ENCODE measurements at regions not wholly inside any gene's neighbourhood (a gene's known extent, or its start where the extent isn't known, plus 50 kb on each side); places are given as distances from the start of the nearest gene placed in this dataset.

DNA sequence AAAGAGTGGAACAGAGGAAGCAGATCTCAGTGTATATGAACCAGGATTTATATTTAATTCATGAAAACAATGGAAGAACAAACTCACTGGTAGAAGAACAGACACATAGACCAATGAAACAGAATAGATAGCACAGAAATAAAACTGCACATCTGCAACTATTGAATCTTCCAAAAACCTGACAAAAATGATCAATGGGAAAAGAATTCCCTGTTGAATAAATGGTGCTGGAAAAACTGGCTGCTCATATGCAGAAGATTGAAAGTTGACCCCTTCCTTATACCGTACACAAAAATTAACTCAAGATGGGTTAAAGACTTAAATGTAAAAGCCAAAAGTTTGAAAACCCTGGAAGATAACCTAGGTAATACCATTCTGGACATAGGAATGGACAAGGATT lies 391.0 kb downstream of the MAGEB5 start:
- DNase-seq: no peak
- WGBS, 3 donors: 82 to 93% (median 86%) methylated on average over 1 of the region's 1 CpG

DNA sequence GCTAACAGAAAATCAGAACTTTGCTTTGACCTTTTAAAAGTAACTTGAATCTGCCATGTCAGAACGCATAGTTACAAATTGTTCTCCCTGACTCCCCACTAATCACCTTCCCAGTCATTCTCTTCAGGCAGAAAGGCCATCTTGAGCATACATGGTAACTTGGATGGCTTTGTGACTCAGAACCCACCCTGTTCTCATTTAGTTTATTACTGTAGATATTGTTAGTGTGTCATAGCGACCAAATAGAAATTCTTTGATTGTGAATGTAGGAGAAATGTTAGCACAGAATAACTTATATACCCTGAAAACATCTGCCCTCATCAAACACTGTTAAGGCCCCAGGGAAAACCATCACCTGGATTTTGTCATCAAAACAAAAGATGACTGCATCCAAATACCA lies 382.0 kb downstream of the MAGEB5 start:
- H3K27me3 ChIP-seq (ENCODE audit: control insufficient read depth in 3 of 3, insufficient read depth in 3 of 3, low read length in 3 of 3): no peaks in the 10 kb centered on the region
- DNase-seq (no peak), FAIRE-seq (no peak)
- no peaks in the 10 kb centered on the region for H3K4me1 ChIP-seq (ENCODE audit: control insufficient read depth in 3 of 3, insufficient read depth in 2 of 3, low read depth in 1 of 3, low read length in 2 of 3)
- H3K9me3 ChIP-seq (ENCODE audit: control insufficient read depth in 2 of 2, insufficient read depth in 1 of 2, low read depth in 1 of 2, low read length in 1 of 2): no peaks in the 10 kb centered on the region
- no peaks in the 10 kb centered on the region for H3K36me3 ChIP-seq (ENCODE audit: control insufficient read depth in 3 of 3, insufficient read depth in 2 of 3, low read depth in 1 of 3, low read length in 3 of 3)
- no peak overlapping the region for H3K27ac ChIP-seq (ENCODE audit: low read depth in 1 of 3, low read length in 2 of 3)
- 29 to 60% (median 55%) methylated on average over 2 of the region's 2 CpGs for WGBS, 3 donors
- H3K4me3 ChIP-seq (ENCODE audit: low read depth in 1 of 3, low read length in 3 of 3): no peak overlapping the region

More for the DNA sequence above, 391.0 kb downstream of the MAGEB5 start:
- no peak overlapping the region for H3K4me3 ChIP-seq (ENCODE audit: low read depth in 1 of 3, low read length in 3 of 3)
- no peaks in the 10 kb centered on the region for H3K4me1 ChIP-seq (ENCODE audit: control insufficient read depth in 3 of 3, insufficient read depth in 2 of 3, low read depth in 1 of 3, low read length in 2 of 3)
- no peaks in the 10 kb centered on the region for H3K36me3 ChIP-seq (ENCODE audit: control insufficient read depth in 3 of 3, insufficient read depth in 2 of 3, low read depth in 1 of 3, low read length in 3 of 3)
- H3K27ac ChIP-seq (ENCODE audit: low read depth in 1 of 3, low read length in 2 of 3): no peak overlapping the region
- no peaks in the 10 kb centered on the region for H3K27me3 ChIP-seq (ENCODE audit: control insufficient read depth in 3 of 3, insufficient read depth in 3 of 3, low read length in 3 of 3)
- FAIRE-seq: no peak
- H3K9me3 ChIP-seq (ENCODE audit: control insufficient read depth in 2 of 2, insufficient read depth in 1 of 2, low read depth in 1 of 2, low read length in 1 of 2): no peaks in the 10 kb centered on the region

DNA sequence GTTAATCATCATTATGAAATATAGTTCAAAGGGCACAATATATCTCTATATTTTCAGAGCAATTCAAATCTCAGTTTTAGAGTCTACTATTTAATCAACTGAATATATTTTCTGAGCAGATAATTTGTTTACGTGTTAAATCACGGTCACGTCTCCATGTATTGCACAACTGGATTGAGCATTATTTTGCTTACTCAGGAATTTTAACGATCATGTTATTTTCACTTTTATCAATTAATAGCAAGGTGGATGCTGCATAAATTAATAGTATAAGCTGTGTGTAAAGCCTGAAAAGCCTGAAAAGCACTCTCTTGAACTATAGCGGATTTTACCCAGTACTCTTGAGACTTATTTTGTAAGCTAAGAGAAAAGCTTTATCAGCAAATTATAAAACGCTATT lies 374.9 kb downstream of the MAGEB5 start:
- Histone ChIP-seq H3K4me1 (ENCODE audit: control insufficient read depth in 3 of 3, insufficient read depth in 2 of 3, low read depth in 1 of 3, low read length in 2 of 3) (no peaks in the 10 kb centered on the region), H3K27me3 (ENCODE audit: control insufficient read depth in 3 of 3, insufficient read depth in 3 of 3, low read length in 3 of 3) (no peaks in the 10 kb centered on the region), H3K27ac (ENCODE audit: low read depth in 1 of 3, low read length in 2 of 3) (no peak overlapping the region), H3K36me3 (ENCODE audit: control insufficient read depth in 3 of 3, insufficient read depth in 2 of 3, low read depth in 1 of 3, low read length in 3 of 3) (no peaks in the 10 kb centered on the region), H3K9me3 (ENCODE audit: control insufficient read depth in 2 of 2, insufficient read depth in 1 of 2, low read depth in 1 of 2, low read length in 1 of 2) (no peaks in the 10 kb centered on the region), H3K4me3 (ENCODE audit: low read depth in 1 of 3, low read length in 3 of 3) (no peak overlapping the region)
- DNase-seq: no peak
- WGBS, 3 donors: 60 to 69% (median 62%) methylated on average over 6 of the region's 6 CpGs
- FAIRE-seq: no peak

DNA sequence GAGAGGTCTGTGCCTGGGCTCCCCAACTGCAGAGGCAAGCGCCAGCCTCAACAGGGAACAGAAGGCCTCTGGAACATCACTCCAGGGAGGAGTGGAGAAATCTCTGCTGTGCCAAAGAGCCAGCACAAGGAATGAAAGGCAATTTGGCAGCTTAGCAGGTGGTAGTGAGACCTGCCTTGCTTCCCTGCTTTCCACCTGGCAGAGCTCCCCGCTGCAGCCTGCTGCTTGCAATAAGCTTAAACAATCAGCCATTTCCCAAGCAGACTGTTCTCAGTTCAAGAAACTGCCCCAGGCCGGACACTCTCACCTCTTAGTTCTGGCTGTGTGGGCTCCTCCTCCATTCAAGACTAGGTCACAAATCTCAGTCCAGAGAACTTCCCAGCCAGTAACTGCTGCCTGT lies 370.6 kb downstream of the MAGEB5 start:
- H3K36me3 ChIP-seq (ENCODE audit: control insufficient read depth in 3 of 3, insufficient read depth in 2 of 3, low read depth in 1 of 3, low read length in 3 of 3): no peaks in the 10 kb centered on the region
- DNase-seq (no peak), FAIRE-seq (no peak)
- WGBS, 3 donors: 71 to 81% (median 79%) methylated on average over 3 of the region's 3 CpGs
- H3K27me3 ChIP-seq (ENCODE audit: control insufficient read depth in 3 of 3, insufficient read depth in 3 of 3, low read length in 3 of 3): no peaks in the 10 kb centered on the region
- H3K4me1 ChIP-seq (ENCODE audit: control insufficient read depth in 3 of 3, insufficient read depth in 2 of 3, low read depth in 1 of 3, low read length in 2 of 3): no peaks in the 10 kb centered on the region
- H3K9me3 ChIP-seq (ENCODE audit: control insufficient read depth in 2 of 2, insufficient read depth in 1 of 2, low read depth in 1 of 2, low read length in 1 of 2): no peaks in the 10 kb centered on the region
- no peak overlapping the region for H3K27ac ChIP-seq (ENCODE audit: low read depth in 1 of 3, low read length in 2 of 3)
- H3K4me3 ChIP-seq (ENCODE audit: low read depth in 1 of 3, low read length in 3 of 3): no peak overlapping the region

DNA sequence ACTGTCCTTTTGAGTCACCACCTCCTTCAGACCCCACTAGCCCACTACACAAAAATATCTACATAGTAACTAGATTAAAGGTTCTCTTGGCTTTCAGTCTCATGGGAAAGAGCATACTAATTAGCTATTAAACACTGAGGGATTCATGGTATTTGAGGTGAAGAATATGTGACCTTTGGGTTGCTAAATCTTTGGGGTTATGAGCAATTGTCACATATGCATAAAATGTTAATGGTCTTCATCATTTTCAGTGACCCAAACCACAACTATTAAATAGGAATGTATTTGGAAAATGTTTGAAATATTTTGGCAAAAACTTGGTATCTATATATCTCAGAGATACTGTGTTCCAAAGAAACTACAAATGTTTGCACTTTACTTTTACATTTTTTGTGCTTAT lies 365.1 kb downstream of the MAGEB5 start:
- H3K27me3 ChIP-seq (ENCODE audit: control insufficient read depth in 3 of 3, insufficient read depth in 3 of 3, low read length in 3 of 3): no peaks in the 10 kb centered on the region
- H3K36me3 ChIP-seq (ENCODE audit: control insufficient read depth in 3 of 3, insufficient read depth in 2 of 3, low read depth in 1 of 3, low read length in 3 of 3): no peaks in the 10 kb centered on the region
- H3K4me1 ChIP-seq (ENCODE audit: control insufficient read depth in 3 of 3, insufficient read depth in 2 of 3, low read depth in 1 of 3, low read length in 2 of 3): no peaks in the 10 kb centered on the region
- no peak overlapping the region for H3K4me3 ChIP-seq (ENCODE audit: low read depth in 1 of 3, low read length in 3 of 3)
- no peak for FAIRE-seq
- DNase-seq: no peak
- H3K27ac ChIP-seq (ENCODE audit: low read depth in 1 of 3, low read length in 2 of 3): no peak overlapping the region
- H3K9me3 ChIP-seq (ENCODE audit: control insufficient read depth in 2 of 2, insufficient read depth in 1 of 2, low read depth in 1 of 2, low read length in 1 of 2): no peaks in the 10 kb centered on the region

DNA sequence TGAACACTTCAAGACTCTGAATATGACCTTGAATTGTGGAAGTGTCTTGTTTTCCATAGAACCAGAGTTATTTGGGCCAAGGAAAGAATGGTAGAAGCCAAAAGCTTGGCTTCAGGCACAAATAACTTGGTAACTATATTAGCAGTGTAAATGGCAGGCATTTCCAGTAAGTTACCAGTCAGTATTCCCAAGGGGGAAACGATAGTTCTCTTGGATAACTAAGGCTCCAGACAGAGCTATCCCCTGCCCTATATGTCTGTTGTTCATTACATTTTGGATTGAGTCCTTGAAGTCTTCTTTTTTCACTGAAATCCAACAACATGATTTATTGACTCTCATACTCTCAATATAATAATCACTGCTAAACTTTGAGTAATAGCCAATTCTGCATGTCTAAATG lies 364.1 kb downstream of the MAGEB5 start:
- Histone ChIP-seq H3K4me1 (ENCODE audit: control insufficient read depth in 3 of 3, insufficient read depth in 2 of 3, low read depth in 1 of 3, low read length in 2 of 3) (no peaks in the 10 kb centered on the region), H3K27me3 (ENCODE audit: control insufficient read depth in 3 of 3, insufficient read depth in 3 of 3, low read length in 3 of 3) (no peaks in the 10 kb centered on the region), H3K36me3 (ENCODE audit: control insufficient read depth in 3 of 3, insufficient read depth in 2 of 3, low read depth in 1 of 3, low read length in 3 of 3) (no peaks in the 10 kb centered on the region), H3K9me3 (ENCODE audit: control insufficient read depth in 2 of 2, insufficient read depth in 1 of 2, low read depth in 1 of 2, low read length in 1 of 2) (no peaks in the 10 kb centered on the region), H3K27ac (ENCODE audit: low read depth in 1 of 3, low read length in 2 of 3) (no peak overlapping the region), H3K4me3 (ENCODE audit: low read depth in 1 of 3, low read length in 3 of 3) (no peak overlapping the region)
- DNase-seq (no peak), FAIRE-seq (no peak)
- 0 to 43% (median 35%) methylated on average over 1 of the region's 1 CpG for WGBS, 3 donors

DNA sequence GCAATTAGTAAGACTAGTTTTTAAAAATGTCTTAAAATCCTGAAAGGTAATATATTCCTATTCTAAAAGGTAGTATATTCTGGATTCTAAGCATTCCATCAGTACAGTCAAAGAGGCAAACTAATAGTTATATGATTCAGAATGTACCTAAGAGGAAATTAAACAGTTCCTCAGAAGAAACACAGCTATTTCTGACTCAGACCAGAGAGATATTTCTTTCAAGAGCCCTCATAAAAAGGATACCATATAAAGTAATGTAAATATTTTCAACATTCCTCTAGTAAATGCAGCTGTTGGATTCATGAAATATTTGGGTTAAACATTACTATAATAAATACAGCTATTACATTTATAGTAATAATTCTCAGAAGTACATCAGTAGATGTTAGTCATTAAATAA lies 358.3 kb downstream of the MAGEB5 start:
- Histone ChIP-seq H3K4me3 (ENCODE audit: low read depth in 1 of 3, low read length in 3 of 3) (no peak overlapping the region), H3K27ac (ENCODE audit: low read depth in 1 of 3, low read length in 2 of 3) (no peak overlapping the region), H3K4me1 (ENCODE audit: control insufficient read depth in 3 of 3, insufficient read depth in 2 of 3, low read depth in 1 of 3, low read length in 2 of 3) (no peaks in the 10 kb centered on the region), H3K36me3 (ENCODE audit: control insufficient read depth in 3 of 3, insufficient read depth in 2 of 3, low read depth in 1 of 3, low read length in 3 of 3) (no peaks in the 10 kb centered on the region), H3K27me3 (ENCODE audit: control insufficient read depth in 3 of 3, insufficient read depth in 3 of 3, low read length in 3 of 3) (no peaks in the 10 kb centered on the region), H3K9me3 (ENCODE audit: control insufficient read depth in 2 of 2, insufficient read depth in 1 of 2, low read depth in 1 of 2, low read length in 1 of 2) (no peaks in the 10 kb centered on the region)
- FAIRE-seq: no peak
- DNase-seq: no peak

DNA sequence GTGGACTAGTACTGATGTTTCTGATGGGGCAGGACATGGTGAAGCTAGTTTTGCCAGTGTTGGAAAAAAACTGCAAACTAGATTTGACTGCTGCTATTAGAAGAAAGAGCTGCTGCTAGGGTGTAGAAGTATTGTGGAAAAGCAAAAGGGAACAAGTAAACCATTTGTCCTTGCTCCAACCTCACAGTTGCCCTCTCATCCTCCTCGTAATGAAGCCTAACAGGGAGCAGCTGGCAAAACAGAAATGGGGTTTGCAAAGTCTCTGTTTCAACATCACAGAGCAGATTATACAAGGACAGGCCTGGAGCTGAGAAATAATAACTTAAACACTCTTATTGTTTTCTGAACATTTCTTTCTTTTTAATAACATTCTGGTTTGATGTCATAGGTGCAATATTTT lies 346.2 kb downstream of the MAGEB5 start:
- no peaks in the 10 kb centered on the region for H3K4me1 ChIP-seq (ENCODE audit: control insufficient read depth in 3 of 3, insufficient read depth in 2 of 3, low read depth in 1 of 3, low read length in 2 of 3)
- 8 to 52% (median 15%) methylated on average over 1 of the region's 1 CpG for WGBS, 3 donors
- no peaks in the 10 kb centered on the region for H3K36me3 ChIP-seq (ENCODE audit: control insufficient read depth in 3 of 3, insufficient read depth in 2 of 3, low read depth in 1 of 3, low read length in 3 of 3)
- H3K4me3 ChIP-seq (ENCODE audit: low read depth in 1 of 3, low read length in 3 of 3): no peak overlapping the region
- H3K27me3 ChIP-seq (ENCODE audit: control insufficient read depth in 3 of 3, insufficient read depth in 3 of 3, low read length in 3 of 3): no peaks in the 10 kb centered on the region
- no peaks in the 10 kb centered on the region for H3K9me3 ChIP-seq (ENCODE audit: control insufficient read depth in 2 of 2, insufficient read depth in 1 of 2, low read depth in 1 of 2, low read length in 1 of 2)
- FAIRE-seq (no peak), DNase-seq (no peak)
- H3K27ac ChIP-seq (ENCODE audit: low read depth in 1 of 3, low read length in 2 of 3): no peak overlapping the region

DNA sequence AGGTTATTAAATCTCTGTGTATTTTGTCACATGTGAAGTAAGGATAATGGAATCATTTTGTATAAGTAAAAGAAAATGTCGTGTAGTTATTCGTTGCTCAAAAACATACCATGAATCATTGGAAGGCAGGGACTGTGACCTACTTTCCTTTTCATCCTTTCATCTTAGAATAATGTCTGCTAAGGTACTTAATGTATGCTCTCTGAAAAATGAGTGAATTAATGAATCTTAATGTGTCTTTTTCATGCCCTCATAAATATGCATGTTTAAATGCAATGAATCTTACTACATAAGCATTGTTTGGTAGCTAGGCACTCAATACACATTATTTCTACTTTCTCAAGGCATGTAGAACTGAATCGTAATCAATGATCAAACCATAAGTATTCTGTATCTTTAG lies 343.9 kb downstream of the MAGEB5 start:
- Histone ChIP-seq H3K9me3 (ENCODE audit: control insufficient read depth in 2 of 2, insufficient read depth in 1 of 2, low read depth in 1 of 2, low read length in 1 of 2) (no peaks in the 10 kb centered on the region), H3K27ac (ENCODE audit: low read depth in 1 of 3, low read length in 2 of 3) (no peak overlapping the region), H3K4me3 (ENCODE audit: low read depth in 1 of 3, low read length in 3 of 3) (no peak overlapping the region), H3K36me3 (ENCODE audit: control insufficient read depth in 3 of 3, insufficient read depth in 2 of 3, low read depth in 1 of 3, low read length in 3 of 3) (no peaks in the 10 kb centered on the region), H3K27me3 (ENCODE audit: control insufficient read depth in 3 of 3, insufficient read depth in 3 of 3, low read length in 3 of 3) (no peaks in the 10 kb centered on the region), H3K4me1 (ENCODE audit: control insufficient read depth in 3 of 3, insufficient read depth in 2 of 3, low read depth in 1 of 3, low read length in 2 of 3) (no peaks in the 10 kb centered on the region)
- DNase-seq (no peak), FAIRE-seq (no peak)
- 71 to 84% (median 79%) methylated on average over 3 of the region's 3 CpGs for WGBS, 3 donors
